ENCODE measurements at regions not wholly inside any gene's neighbourhood (a gene's known extent, or its start where the extent isn't known, plus 50 kb on each side); places are given as distances from the start of the nearest gene placed in this dataset.
A peak's percentile ranks its signal among the peaks of the same experiment; 100 is the strongest.

DNA sequence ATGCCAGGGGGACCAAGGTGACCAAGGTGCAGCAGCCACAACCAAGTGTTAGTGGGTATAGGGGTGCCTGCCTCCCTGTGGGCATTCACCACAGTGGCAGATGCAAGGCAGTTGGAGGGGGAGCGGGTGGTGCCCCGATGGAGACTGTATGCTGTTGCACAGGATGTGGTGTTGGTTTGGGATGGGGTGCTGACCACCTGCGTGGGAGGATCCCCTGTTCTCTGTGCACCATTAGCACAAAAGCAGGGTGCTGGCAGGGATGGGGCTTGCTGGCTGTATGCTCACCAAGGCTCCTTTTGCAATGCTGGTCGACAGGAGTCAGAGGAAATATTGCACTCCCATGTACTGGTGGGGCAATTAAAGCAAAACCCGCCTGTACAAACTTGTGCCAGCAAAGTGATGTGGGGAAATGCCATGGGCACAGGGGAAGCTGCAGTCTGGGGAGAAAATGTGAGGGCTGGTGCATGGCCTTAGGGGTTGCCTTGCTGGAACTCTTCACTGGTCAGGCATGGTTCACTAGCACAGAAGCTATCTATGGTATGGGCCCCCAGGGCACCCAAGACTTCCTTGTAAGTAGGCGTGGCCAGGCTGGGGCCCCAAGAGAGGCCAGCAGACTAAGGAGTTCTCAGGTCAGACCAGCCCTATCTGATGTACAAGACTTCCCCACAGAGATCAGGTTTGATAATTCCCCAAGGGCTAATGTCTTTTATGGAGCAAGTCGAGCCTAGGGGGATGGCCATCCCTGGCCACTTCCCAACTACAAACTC is 51.9 kb upstream of the GNAT3 start:
- H3K27me3 ChIP-seq (ENCODE audit: control insufficient read depth, insufficient read depth, low read length): no peaks in the 10 kb centered on the region
- no peak for DNase-seq
- no peaks in the 10 kb centered on the region for H3K36me3 ChIP-seq (replicated peaks; ENCODE audit: control insufficient read depth, insufficient read depth, low read length)
- no peak overlapping the region for H3K4me3 ChIP-seq (ENCODE audit: insufficient read depth, low read depth, low read length)

GRCh38 chr7:80565554-80565953 is 53.7 kb upstream of the GNAT3 start:
- DNase-seq: no peak
- H3K36me3 ChIP-seq (replicated peaks; ENCODE audit: control insufficient read depth, insufficient read depth, low read length): no peaks in the 10 kb centered on the region
- H3K27me3 ChIP-seq (ENCODE audit: control insufficient read depth, insufficient read depth, low read length): no peaks in the 10 kb centered on the region
- H3K4me3 ChIP-seq (ENCODE audit: insufficient read depth, low read depth, low read length): no peak overlapping the region

GRCh38 chr7:80581486-80582260 is 56.8 kb upstream of the CD36 start:
- no peaks in the 10 kb centered on the region for H3K27me3 ChIP-seq (ENCODE audit: control insufficient read depth, insufficient read depth, low read length)
- no peak overlapping the region for H3K4me3 ChIP-seq (ENCODE audit: insufficient read depth, low read depth, low read length)
- H3K36me3 ChIP-seq (replicated peaks; ENCODE audit: control insufficient read depth, insufficient read depth, low read length): no peaks in the 10 kb centered on the region
- DNase-seq: no peak

GRCh38 chr7:80583901-80584300 is 54.5 kb upstream of the CD36 start:
- Histone ChIP-seq H3K36me3 (replicated peaks; ENCODE audit: control insufficient read depth, insufficient read depth, low read length) (no peaks in the 10 kb centered on the region), H3K27me3 (ENCODE audit: control insufficient read depth, insufficient read depth, low read length) (no peaks in the 10 kb centered on the region), H3K4me3 (ENCODE audit: insufficient read depth, low read depth, low read length) (no peak overlapping the region)
- DNase-seq: no peak

DNA sequence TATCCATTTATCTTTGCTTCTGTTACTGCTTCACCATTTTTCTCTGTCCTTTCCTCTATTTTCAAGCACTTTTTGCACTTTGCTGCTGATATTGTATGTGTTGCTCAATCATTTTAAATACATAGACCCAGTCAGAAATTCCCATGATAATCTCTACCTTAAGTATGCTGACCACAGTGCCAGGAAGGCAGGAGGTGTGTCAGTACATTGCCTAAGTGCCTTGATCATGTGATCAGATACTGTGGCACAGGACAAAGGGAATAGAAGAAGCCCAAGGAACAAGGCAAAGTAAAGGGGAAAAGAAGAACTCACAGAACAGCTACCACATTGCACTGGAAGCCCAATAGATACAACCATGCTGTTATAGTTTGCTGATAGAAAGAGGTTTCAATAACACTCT is 53.7 kb upstream of the CD36 start:
- peak; percentile 5 for DNase-seq
- H3K4me3 ChIP-seq (ENCODE audit: insufficient read depth, low read depth, low read length): no peak overlapping the region
- no peaks in the 10 kb centered on the region for H3K27me3 ChIP-seq (ENCODE audit: control insufficient read depth, insufficient read depth, low read length)

GRCh38 chr7:80587538-80587937 is 50.9 kb upstream of the CD36 start:
- no peaks in the 10 kb centered on the region for H3K27me3 ChIP-seq (ENCODE audit: control insufficient read depth, insufficient read depth, low read length)
- H3K36me3 ChIP-seq (replicated peaks; ENCODE audit: control insufficient read depth, insufficient read depth, low read length): no peaks in the 10 kb centered on the region
- DNase-seq: no peak
- no peak overlapping the region for H3K4me3 ChIP-seq (ENCODE audit: insufficient read depth, low read depth, low read length)

More for the DNA sequence above, 53.7 kb upstream of the CD36 start:
- H3K36me3 ChIP-seq (replicated peaks; ENCODE audit: control insufficient read depth, insufficient read depth, low read length): no peaks in the 10 kb centered on the region

DNA sequence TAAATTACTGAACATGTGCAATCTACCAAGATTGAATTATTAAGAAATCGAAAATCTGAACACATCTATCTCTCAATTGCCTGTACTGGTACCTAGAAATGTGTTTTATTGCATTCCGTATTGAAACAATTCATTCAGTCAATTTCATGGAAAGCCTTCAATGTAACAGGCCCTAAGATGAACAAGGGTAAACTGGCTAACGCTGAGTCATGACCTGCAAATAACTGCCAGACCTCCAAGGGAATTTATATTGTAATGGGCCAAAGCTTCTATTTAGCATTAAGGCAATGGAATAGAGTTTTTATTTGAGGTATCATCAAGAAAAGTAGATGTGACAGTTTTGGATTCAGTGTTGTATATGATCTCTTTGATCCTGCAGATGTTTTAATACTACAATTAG is 49.9 kb upstream of the CD36 start:
- Histone ChIP-seq H3K27me3 (ENCODE audit: control insufficient read depth, insufficient read depth, low read length) (no peaks in the 10 kb centered on the region), H3K36me3 (replicated peaks; ENCODE audit: control insufficient read depth, insufficient read depth, low read length) (no peaks in the 10 kb centered on the region), H3K4me3 (ENCODE audit: insufficient read depth, low read depth, low read length) (no peak overlapping the region)
- no peak for DNase-seq

All from H7 (cell line).